AG10803 (cell line): ENCODE measurements at regions not wholly inside any gene's neighbourhood (a gene's known extent, or its start where the extent isn't known, plus 50 kb on each side); places are given as distances from the start of the nearest gene placed in this dataset.
"Not testable (repeated sequence)": the region's sequence is repeated elsewhere in the genome, so short reads cannot be mapped to it uniquely, and the experiment has no call there.

Source experiments
- DNase-seq: peaks from one replicate; pipeline ENCODE4 v3.0.0; 2010; ENCODE audit warnings: low read depth
- H3K4me3 ChIP-seq: 2 replicates; pipeline ENCODE4 v1.5.1; 2011; ENCODE audit warnings: mild to moderate bottlenecking, low read length, control low read depth
- TF ChIP-seq, protein P1 (sequence below): conservative IDR thresholded peaks from 2 replicates; pipeline ENCODE4 v1.5.1; 2011; ENCODE audit warnings: mild to moderate bottlenecking, low read length, control low read depth, inconsistent platforms

DNA sequence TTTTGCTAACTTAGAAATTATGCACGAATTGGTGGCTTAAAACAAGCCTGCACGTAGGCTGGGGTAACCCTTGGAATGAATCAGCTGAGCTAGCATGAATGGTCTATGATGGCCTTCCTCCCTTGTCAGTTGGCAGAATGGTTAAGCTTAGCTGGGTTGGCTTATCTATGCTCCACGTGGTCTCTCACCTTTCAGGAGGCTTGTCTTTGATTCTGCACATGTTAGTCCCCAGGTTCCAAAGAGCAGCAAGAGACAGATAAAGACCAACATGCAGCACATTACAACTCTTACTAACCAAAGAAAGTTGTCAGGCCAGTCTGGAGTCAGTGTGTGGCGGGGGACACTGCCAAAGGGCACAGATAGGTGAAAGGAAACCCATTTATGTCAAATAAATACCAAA, 700.9 kb upstream of the SYT4 start:
- H3K4me3 ChIP-seq, result no peak overlapping the region
- TF ChIP-seq, protein P1, sequence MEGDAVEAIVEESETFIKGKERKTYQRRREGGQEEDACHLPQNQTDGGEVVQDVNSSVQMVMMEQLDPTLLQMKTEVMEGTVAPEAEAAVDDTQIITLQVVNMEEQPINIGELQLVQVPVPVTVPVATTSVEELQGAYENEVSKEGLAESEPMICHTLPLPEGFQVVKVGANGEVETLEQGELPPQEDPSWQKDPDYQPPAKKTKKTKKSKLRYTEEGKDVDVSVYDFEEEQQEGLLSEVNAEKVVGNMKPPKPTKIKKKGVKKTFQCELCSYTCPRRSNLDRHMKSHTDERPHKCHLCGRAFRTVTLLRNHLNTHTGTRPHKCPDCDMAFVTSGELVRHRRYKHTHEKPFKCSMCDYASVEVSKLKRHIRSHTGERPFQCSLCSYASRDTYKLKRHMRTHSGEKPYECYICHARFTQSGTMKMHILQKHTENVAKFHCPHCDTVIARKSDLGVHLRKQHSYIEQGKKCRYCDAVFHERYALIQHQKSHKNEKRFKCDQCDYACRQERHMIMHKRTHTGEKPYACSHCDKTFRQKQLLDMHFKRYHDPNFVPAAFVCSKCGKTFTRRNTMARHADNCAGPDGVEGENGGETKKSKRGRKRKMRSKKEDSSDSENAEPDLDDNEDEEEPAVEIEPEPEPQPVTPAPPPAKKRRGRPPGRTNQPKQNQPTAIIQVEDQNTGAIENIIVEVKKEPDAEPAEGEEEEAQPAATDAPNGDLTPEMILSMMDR, result no peak

DNA sequence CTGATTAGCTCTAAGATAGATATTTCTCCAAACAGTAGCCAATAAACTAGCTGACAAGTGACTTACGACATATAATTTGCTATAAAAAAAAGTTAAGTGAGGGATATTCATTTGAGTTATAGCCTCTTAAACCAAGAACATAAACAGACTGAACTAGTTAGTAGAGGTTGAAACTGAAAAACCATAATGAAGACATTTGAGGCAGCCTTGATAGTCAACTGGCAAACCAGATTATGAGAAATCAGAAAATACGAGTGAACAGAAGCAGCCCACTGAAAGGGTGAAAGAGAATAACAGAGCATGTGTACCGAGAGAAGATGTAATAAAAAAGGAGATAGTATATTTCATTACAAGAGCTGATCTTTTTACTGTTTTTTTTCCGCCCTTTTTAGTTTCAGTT, 698.1 kb upstream of the SETBP1 start:
- TF ChIP-seq, protein P1, result no peak
- no peak for DNase-seq
- no peak overlapping the region for H3K4me3 ChIP-seq

More for the DNA sequence above, 700.9 kb upstream of the SYT4 start:
- DNase-seq, result no peak

DNA sequence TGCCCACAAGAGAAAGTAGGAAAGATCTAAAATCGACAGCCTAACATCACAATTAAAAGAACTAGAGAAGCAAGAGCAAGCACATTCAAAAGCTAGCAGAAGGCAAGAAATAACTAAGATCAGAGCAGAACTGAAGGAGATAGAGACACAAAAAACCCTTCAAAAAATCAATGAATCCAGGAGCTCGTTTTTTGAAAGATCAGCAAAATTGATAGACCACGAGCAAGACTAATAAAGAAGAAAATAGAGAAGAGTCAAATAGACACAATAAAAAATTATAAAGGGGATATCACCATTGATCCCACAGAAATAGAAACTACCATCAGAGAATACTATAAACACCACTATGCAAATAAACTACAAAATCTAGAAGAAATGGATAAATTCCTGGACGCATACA, 693.6 kb upstream of the SETBP1 start:
- not testable (repeated sequence) for DNase-seq, H3K4me3 ChIP-seq

DNA sequence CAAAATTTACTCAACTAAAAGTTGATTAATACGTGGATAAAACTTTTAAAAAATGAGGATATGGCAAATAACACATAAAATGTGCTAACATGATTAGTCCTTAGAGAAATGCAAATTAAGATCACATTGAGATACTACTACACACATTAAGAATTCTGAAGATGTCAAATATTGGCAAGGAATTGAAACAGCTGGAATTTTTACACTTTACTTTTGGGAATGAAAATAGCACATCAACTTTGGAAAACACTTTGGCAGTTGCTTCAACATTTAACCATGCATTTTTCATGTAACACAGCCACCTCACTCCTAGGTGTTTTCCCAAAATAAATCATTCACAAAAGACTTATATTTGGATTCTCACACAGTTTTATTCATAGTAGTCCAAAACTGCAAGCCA, 687.9 kb upstream of the SETBP1 start:
- TF ChIP-seq, protein P1, result no peak
- no peak overlapping the region for H3K4me3 ChIP-seq
- no peak for DNase-seq

DNA sequence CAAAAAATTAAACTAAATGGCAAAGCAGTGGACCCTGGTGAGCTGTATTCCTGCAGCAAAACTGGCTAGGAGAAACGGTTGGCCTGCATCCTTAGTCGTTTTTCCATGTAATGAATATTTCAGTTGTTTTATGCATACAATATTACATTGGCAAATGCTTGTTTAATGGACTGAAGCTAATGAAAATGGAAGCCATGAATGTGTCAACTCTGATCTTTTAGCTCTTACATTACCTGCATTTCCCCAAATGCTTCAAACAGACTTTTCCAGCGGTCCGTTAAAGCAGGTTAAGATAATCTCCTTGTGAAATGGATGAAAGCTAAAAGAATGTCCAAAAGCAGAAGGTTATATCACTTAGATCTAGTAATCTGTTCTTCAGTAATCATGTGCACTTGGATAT, 686.3 kb upstream of the SETBP1 start:
- DNase-seq, result no peak
- TF ChIP-seq, protein P1, result no peak
- no peak overlapping the region for H3K4me3 ChIP-seq

DNA sequence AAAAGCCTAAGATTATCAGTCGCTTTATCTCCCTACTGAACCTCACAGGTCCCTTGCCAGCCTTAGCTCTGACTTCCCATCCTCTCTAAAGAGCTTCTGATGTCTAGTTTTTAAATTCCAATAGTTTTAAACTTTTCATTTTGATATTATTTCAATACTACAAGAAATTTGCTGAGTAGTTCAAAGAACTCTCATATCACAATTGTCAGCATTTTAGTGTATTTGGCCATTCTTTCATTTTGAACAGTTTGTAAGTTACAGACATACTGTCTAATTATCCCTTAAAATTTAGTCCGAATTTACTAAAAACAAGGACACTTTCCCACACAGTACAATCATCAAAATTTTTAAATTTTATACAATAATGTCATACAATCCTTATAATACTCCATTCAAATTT, 666.8 kb upstream of the SETBP1 start:
- no peak overlapping the region for H3K4me3 ChIP-seq
- TF ChIP-seq, protein P1, result no peak
- DNase-seq, result no peak

DNA sequence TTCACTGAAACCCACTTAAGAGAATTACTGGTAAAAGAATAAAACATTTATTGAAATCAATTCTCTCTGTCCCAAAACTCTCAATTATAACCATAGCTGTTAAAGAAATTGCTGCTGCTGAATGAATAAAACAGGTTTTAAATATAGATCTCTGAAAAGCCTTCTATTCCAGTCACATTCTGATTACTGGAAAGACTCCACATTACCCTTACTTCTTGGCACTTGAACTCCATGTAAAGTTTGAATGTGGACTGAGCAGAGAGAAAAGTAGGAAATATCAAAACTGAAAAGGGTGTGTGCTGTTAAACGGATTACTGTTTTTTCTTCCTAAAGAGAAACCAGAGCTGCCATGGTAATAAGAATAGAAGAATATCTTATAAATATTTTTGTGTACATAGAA, 655.3 kb upstream of the SETBP1 start:
- TF ChIP-seq, protein P1, result no peak
- DNase-seq, result no peak

DNA sequence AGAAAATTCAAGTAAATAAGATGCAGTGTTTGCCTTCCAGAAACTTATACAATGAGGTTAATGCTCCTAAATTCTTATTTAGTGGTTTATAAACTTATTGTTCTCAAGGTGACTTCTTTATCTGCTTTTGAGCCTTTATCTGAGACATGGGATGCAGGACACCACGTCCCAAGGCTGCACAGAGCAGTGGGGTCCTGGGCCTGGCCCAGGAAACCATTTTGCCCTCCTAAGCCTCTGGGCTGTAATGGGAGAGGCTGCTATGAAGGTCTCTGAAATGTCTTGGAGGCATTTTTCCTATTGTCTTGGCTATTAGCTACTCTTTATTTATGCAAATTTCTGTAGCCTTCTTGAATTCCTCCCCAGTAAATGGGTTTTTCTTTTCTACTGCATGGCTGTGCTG, 652.6 kb upstream of the SETBP1 start:
- DNase-seq, result no peak
- TF ChIP-seq, protein P1, result no peak

More for the DNA sequence above, 655.3 kb upstream of the SETBP1 start:
- no peak overlapping the region for H3K4me3 ChIP-seq

More for the DNA sequence above, 652.6 kb upstream of the SETBP1 start:
- H3K4me3 ChIP-seq, result no peak overlapping the region
